ENCODE measurements at regions not wholly inside any gene's neighbourhood (a gene's known extent, or its start where the extent isn't known, plus 50 kb on each side); places are given as distances from the start of the nearest gene placed in this dataset.

GRCh38 chr1:58316141-58316540 lies 230.4 kb downstream of the OMA1 start:
- H3K27me3 Mint-ChIP-seq (ENCODE audit: low read depth): no peaks in the 10 kb centered on the region
- no peaks in the 10 kb centered on the region for H3K36me3 Mint-ChIP-seq (ENCODE audit: low read depth)
- H3K4me3 Mint-ChIP-seq: no peak overlapping the region
- no peak for TF ChIP-seq CTCF (IDR thresholded peaks at IDR 0.05; ENCODE audit: unreplicated experiment in 3 of 3)
- no peaks in the 10 kb centered on the region for H3K4me1 Mint-ChIP-seq
- peaks cover 3% of the 10 kb centered on the region for H3K9me3 Mint-ChIP-seq
- no peak overlapping the region for H3K27ac Mint-ChIP-seq

GRCh38 chr1:58312971-58313563 lies 233.5 kb downstream of the OMA1 start:
- no peak overlapping the region for H3K27ac Mint-ChIP-seq
- no peaks in the 10 kb centered on the region for H3K36me3 Mint-ChIP-seq (ENCODE audit: low read depth)
- no peaks in the 10 kb centered on the region for H3K4me1 Mint-ChIP-seq
- H3K9me3 Mint-ChIP-seq: no peaks in the 10 kb centered on the region
- no peak overlapping the region for H3K4me3 Mint-ChIP-seq
- no peak for TF ChIP-seq CTCF (IDR thresholded peaks at IDR 0.05; ENCODE audit: unreplicated experiment in 3 of 3)
- H3K27me3 Mint-ChIP-seq (ENCODE audit: low read depth): no peaks in the 10 kb centered on the region

- H3K27me3 Mint-ChIP-seq (ENCODE audit: low read depth): no peaks in the 10 kb centered on the region
Observed at GRCh38 chr1:58312461-58312860, 234.1 kb downstream of the OMA1 start.

GRCh38 chr1:58310881-58311280 lies 235.6 kb downstream of the OMA1 start:
- Mint-ChIP-seq H3K4me1 (no peaks in the 10 kb centered on the region), H3K27me3 (ENCODE audit: low read depth) (no peaks in the 10 kb centered on the region), H3K4me3 (no peak overlapping the region), H3K27ac (no peak overlapping the region), H3K9me3 (no peaks in the 10 kb centered on the region), H3K36me3 (ENCODE audit: low read depth) (no peaks in the 10 kb centered on the region)
- TF ChIP-seq CTCF (IDR thresholded peaks at IDR 0.05; ENCODE audit: unreplicated experiment in 3 of 3): no peak

More at GRCh38 chr1:58312461-58312860, 234.1 kb downstream of the OMA1 start:
- no peak for TF ChIP-seq CTCF (IDR thresholded peaks at IDR 0.05; ENCODE audit: unreplicated experiment in 3 of 3)
- H3K36me3 Mint-ChIP-seq (ENCODE audit: low read depth): no peaks in the 10 kb centered on the region
- no peak overlapping the region for H3K27ac Mint-ChIP-seq
- no peaks in the 10 kb centered on the region for H3K9me3 Mint-ChIP-seq
- no peaks in the 10 kb centered on the region for H3K4me1 Mint-ChIP-seq
- no peak overlapping the region for H3K4me3 Mint-ChIP-seq

- H3K4me3 Mint-ChIP-seq: no peak overlapping the region
- no peak for TF ChIP-seq CTCF (IDR thresholded peaks at IDR 0.05; ENCODE audit: unreplicated experiment in 3 of 3)
- H3K4me1 Mint-ChIP-seq: no peaks in the 10 kb centered on the region
- no peaks in the 10 kb centered on the region for H3K36me3 Mint-ChIP-seq (ENCODE audit: low read depth)
- no peaks in the 10 kb centered on the region for H3K27me3 Mint-ChIP-seq (ENCODE audit: low read depth)
- no peak overlapping the region for H3K27ac Mint-ChIP-seq
- no peaks in the 10 kb centered on the region for H3K9me3 Mint-ChIP-seq
Observed at GRCh38 chr1:58310469-58310868, 236.1 kb downstream of the OMA1 start.

- Mint-ChIP-seq H3K9me3 (no peaks in the 10 kb centered on the region), H3K27me3 (ENCODE audit: low read depth) (no peaks in the 10 kb centered on the region), H3K4me3 (no peak overlapping the region), H3K36me3 (ENCODE audit: low read depth) (no peaks in the 10 kb centered on the region), H3K4me1 (no peaks in the 10 kb centered on the region), H3K27ac (no peak overlapping the region)
- TF ChIP-seq CTCF (IDR thresholded peaks at IDR 0.05; ENCODE audit: unreplicated experiment in 3 of 3): no peak
Observed at GRCh38 chr1:58308206-58308605, 238.3 kb downstream of the OMA1 start.

All from nephron (organoid).